ENCODE measurements at regions not wholly inside any gene's neighbourhood (a gene's known extent, or its start where the extent isn't known, plus 50 kb on each side); places are given as distances from the start of the nearest gene placed in this dataset.

DNA sequence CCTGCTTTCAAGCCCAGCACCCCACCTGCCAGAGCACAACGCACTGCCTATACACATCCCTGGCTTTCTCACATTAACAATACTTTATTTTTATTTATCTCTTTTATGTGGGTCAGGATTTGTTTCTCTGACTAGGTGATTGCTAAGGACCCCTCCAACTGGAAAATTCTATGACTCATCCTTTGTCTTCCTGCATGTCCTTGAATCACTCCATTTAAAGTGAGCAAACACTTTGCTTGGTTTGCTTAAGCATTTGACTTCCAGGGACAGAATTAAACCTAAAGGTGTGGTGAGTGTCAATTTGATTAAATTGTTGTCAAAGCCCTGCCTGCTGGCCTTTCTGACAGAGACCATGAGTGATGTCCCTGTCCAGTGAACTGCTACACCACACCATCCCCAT lies 536.5 kb upstream of the BRINP1 start:
- TF ChIP-seq, protein P1, sequence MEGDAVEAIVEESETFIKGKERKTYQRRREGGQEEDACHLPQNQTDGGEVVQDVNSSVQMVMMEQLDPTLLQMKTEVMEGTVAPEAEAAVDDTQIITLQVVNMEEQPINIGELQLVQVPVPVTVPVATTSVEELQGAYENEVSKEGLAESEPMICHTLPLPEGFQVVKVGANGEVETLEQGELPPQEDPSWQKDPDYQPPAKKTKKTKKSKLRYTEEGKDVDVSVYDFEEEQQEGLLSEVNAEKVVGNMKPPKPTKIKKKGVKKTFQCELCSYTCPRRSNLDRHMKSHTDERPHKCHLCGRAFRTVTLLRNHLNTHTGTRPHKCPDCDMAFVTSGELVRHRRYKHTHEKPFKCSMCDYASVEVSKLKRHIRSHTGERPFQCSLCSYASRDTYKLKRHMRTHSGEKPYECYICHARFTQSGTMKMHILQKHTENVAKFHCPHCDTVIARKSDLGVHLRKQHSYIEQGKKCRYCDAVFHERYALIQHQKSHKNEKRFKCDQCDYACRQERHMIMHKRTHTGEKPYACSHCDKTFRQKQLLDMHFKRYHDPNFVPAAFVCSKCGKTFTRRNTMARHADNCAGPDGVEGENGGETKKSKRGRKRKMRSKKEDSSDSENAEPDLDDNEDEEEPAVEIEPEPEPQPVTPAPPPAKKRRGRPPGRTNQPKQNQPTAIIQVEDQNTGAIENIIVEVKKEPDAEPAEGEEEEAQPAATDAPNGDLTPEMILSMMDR (IDR thresholded peaks at IDR 0.05): no peak
- no peak for TF ChIP-seq POLR2A (IDR thresholded peaks at IDR 0.05)
